WTC11 (cell line): ENCODE measurements at regions not wholly inside any gene's neighbourhood (a gene's known extent, or its start where the extent isn't known, plus 50 kb on each side); places are given as distances from the start of the nearest gene placed in this dataset.

Source experiments
- GABPB1 ChIP-seq: sonication (generic); formaldehyde crosslinking; IDR thresholded peaks from 2 replicates; pipeline ENCODE4 v1.8.1; 2023; ENCODE audit warnings: mild to moderate bottlenecking, missing genetic modification reagents
- JAZF1 ChIP-seq: fragments of 250-450 bp; sonication (Bioruptor Pico); IDR thresholded peaks from 2 replicates; pipeline ENCODE4 v1.9.0; 2021; ENCODE audit warnings: moderate library complexity, mild to moderate bottlenecking, inconsistent platforms
- NR2C2 ChIP-seq: sonication (generic); formaldehyde crosslinking; IDR thresholded peaks from 2 replicates; pipeline ENCODE4 v1.8.0; 2022; ENCODE audit warnings: mild to moderate bottlenecking, missing genetic modification reagents
- SP1 ChIP-seq: sonication (generic); formaldehyde crosslinking; conservative IDR thresholded peaks from 2 replicates; pipeline ENCODE4 v1.8.1; 2022; ENCODE audit warnings: missing genetic modification reagents
- TF ChIP-seq, protein P1 (sequence below): fragments of 200-600 bp; IDR thresholded peaks from 2 replicates; pipeline ENCODE4 v1.8.0; 2022; ENCODE audit warnings: antibody characterized with exemption

DNA sequence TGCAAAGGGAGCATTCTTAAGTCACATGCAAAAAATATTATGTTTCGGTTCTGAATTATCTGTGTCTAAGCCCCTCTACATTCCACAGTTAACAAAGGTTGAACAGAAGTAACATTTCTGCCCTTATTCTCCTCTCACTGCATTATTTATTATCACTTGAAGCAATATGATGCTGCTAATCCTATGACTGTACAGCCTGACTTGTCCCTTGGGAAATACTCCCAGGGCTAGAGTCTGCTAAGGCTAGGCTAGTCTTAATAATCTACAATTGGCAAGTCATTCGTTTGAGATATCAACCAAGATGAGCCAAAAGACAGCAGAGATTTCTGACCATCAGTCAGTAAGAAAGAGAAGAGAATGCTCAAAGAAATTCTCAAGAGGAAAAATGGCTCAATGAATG, 226.9 kb upstream of the HCCS start:
- no peak for TF ChIP-seq GABPB1 (CRISPR knock-in tag)
- no peak for TF ChIP-seq JAZF1
- TF ChIP-seq, protein P1, sequence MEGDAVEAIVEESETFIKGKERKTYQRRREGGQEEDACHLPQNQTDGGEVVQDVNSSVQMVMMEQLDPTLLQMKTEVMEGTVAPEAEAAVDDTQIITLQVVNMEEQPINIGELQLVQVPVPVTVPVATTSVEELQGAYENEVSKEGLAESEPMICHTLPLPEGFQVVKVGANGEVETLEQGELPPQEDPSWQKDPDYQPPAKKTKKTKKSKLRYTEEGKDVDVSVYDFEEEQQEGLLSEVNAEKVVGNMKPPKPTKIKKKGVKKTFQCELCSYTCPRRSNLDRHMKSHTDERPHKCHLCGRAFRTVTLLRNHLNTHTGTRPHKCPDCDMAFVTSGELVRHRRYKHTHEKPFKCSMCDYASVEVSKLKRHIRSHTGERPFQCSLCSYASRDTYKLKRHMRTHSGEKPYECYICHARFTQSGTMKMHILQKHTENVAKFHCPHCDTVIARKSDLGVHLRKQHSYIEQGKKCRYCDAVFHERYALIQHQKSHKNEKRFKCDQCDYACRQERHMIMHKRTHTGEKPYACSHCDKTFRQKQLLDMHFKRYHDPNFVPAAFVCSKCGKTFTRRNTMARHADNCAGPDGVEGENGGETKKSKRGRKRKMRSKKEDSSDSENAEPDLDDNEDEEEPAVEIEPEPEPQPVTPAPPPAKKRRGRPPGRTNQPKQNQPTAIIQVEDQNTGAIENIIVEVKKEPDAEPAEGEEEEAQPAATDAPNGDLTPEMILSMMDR, result no peak
- TF ChIP-seq SP1 (CRISPR knock-in tag), result no peak
- TF ChIP-seq NR2C2 (CRISPR knock-in tag), result no peak
